NOMO-1 (cell line): ENCODE measurements at regions not wholly inside any gene's neighbourhood (a gene's known extent, or its start where the extent isn't known, plus 50 kb on each side); places are given as distances from the start of the nearest gene placed in this dataset.
"Not testable (repeated sequence)": the region's sequence is repeated elsewhere in the genome, so short reads cannot be mapped to it uniquely, and the experiment has no call there.

Experiments used
- DNase-seq, 2 experiments: peaks; one replicate each; lab custom pipeline; 2025; ENCODE audit not compliant: unreplicated experiment in 2 of 2; lab: John Stamatoyannopoulos, UW

- DNase-seq = not testable (repeated sequence)
Observed at GRCh38 chr11:97102180-97102579, 712.4 kb downstream of the JRKL start.

- DNase-seq = no peak
Observed at GRCh38 chr11:97107604-97108003, 717.8 kb downstream of the JRKL start.

GRCh38 chr11:97109078-97109477 lies 719.3 kb downstream of the JRKL start:
- no peak for DNase-seq

GRCh38 chr11:97110376-97110775 lies 720.6 kb downstream of the JRKL start:
- no peak for DNase-seq

- DNase-seq = no peak
Observed at GRCh38 chr11:97111559-97111958, 721.7 kb downstream of the JRKL start.

GRCh38 chr11:97118614-97119200 lies 728.9 kb downstream of the JRKL start:
- no peak for DNase-seq

- DNase-seq = no peak
Observed at GRCh38 chr11:97123237-97123636, 733.4 kb downstream of the JRKL start.

GRCh38 chr11:97136067-97136466 lies 746.3 kb downstream of the JRKL start:
- DNase-seq = no peak

GRCh38 chr11:97140885-97141494 lies 751.2 kb downstream of the JRKL start:
- DNase-seq = no peak

GRCh38 chr11:97143463-97143862 lies 753.6 kb downstream of the JRKL start:
- DNase-seq = no peak

GRCh38 chr11:97149741-97150140 lies 759.9 kb downstream of the JRKL start:
- DNase-seq = no peak

- DNase-seq = no peak
Observed at GRCh38 chr11:97157221-97157740, 767.5 kb downstream of the JRKL start.

- no peak for DNase-seq
Observed at GRCh38 chr11:97158243-97158642, 768.4 kb downstream of the JRKL start.

- no peak for DNase-seq
Observed at GRCh38 chr11:97163631-97164191, 773.9 kb downstream of the JRKL start.

- DNase-seq = no peak
Observed at GRCh38 chr11:97201743-97202612, 812.2 kb downstream of the JRKL start.

GRCh38 chr11:97202613-97203292 lies 812.9 kb downstream of the JRKL start:
- no peak for DNase-seq

GRCh38 chr11:97218011-97218410 lies 828.2 kb downstream of the JRKL start:
- DNase-seq = no peak

GRCh38 chr11:97223647-97224046 lies 833.8 kb downstream of the JRKL start:
- no peak for DNase-seq

GRCh38 chr11:97224396-97224795 lies 834.6 kb downstream of the JRKL start:
- no peak for DNase-seq

GRCh38 chr11:97225794-97226193 lies 836.0 kb downstream of the JRKL start:
- no peak for DNase-seq

GRCh38 chr11:97229936-97230335 lies 840.1 kb downstream of the JRKL start:
- DNase-seq = no peak
